ENCODE measurements at regions not wholly inside any gene's neighbourhood (a gene's known extent, or its start where the extent isn't known, plus 50 kb on each side); places are given as distances from the start of the nearest gene placed in this dataset.

DNA sequence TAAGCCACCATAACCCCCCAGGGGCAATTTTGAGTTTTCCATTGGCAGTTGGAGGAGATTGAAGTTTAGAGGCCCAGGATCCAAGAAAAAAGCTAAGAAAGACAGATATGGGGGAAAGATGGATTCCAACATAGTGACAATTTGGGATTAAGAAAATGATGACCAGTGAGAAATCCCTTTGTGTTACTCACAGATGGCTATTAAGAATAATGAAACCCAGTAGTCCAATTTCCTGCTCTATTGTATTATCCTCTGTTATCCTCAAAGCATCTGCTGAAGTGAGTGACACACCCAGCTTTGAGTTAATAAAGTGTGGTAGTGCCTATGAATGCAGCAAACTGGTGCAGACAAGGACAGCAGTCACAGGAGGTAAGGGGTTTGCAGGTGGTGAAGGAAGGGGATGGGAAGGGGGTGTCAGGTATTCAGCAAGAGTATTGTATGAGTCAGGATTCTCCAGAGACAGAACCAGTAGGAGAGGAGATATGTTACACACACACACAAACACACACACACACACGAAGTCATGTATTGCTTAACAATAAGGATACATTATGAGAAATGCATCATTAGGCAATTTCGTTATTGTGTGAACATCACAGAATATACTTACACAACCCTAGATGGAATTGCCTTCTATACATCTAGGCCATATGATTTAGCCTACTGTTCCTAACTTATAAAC, 112.4 kb upstream of the VANGL1 start:
- no peak for TF ChIP-seq EP300 (IDR thresholded peaks at IDR 0.05)
- TF ChIP-seq, protein P1, sequence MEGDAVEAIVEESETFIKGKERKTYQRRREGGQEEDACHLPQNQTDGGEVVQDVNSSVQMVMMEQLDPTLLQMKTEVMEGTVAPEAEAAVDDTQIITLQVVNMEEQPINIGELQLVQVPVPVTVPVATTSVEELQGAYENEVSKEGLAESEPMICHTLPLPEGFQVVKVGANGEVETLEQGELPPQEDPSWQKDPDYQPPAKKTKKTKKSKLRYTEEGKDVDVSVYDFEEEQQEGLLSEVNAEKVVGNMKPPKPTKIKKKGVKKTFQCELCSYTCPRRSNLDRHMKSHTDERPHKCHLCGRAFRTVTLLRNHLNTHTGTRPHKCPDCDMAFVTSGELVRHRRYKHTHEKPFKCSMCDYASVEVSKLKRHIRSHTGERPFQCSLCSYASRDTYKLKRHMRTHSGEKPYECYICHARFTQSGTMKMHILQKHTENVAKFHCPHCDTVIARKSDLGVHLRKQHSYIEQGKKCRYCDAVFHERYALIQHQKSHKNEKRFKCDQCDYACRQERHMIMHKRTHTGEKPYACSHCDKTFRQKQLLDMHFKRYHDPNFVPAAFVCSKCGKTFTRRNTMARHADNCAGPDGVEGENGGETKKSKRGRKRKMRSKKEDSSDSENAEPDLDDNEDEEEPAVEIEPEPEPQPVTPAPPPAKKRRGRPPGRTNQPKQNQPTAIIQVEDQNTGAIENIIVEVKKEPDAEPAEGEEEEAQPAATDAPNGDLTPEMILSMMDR (IDR thresholded peaks at IDR 0.05), result no peak
- no peak for TF ChIP-seq POLR2A (IDR thresholded peaks at IDR 0.05)
